ENCODE measurements at regions not wholly inside any gene's neighbourhood (a gene's known extent, or its start where the extent isn't known, plus 50 kb on each side); places are given as distances from the start of the nearest gene placed in this dataset.

DNA sequence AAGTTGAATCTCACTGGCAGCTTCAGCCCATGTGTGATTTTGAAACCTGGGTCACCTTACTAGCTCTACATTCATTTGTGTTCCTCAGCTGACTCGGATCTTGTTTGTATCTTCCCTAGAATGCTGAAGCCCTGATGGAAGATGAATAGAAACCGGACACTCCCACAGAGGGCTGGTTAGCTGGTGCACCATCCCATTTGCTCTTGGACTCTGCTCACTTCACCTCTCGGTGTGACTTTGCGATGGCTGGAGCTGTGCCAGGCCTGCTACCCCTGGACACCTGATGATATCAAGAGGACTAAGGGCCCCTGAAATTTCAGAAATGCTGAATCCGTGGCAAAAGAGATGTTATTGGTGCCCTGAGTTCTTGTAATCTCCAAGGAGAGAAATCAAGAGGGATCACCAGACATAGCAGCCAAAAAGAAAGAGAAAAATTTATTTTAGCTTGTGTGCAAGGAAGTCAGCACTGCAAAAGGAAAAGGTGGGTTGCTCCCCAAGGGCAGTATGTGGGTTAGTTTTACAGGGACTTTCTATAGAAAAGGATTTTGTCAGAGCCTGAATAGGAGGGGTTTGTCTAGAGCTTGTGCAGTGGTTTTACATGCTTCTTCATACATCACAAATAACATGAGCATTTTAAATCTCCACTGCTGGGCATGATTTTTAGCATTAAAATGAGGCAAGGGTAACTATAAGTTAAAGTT lies 426.3 kb upstream of the NOX3 start:
- TF ChIP-seq JUNB (IDR thresholded peaks at IDR 0.05; ENCODE audit: unreplicated experiment) = no peak
- TF ChIP-seq, protein P1, sequence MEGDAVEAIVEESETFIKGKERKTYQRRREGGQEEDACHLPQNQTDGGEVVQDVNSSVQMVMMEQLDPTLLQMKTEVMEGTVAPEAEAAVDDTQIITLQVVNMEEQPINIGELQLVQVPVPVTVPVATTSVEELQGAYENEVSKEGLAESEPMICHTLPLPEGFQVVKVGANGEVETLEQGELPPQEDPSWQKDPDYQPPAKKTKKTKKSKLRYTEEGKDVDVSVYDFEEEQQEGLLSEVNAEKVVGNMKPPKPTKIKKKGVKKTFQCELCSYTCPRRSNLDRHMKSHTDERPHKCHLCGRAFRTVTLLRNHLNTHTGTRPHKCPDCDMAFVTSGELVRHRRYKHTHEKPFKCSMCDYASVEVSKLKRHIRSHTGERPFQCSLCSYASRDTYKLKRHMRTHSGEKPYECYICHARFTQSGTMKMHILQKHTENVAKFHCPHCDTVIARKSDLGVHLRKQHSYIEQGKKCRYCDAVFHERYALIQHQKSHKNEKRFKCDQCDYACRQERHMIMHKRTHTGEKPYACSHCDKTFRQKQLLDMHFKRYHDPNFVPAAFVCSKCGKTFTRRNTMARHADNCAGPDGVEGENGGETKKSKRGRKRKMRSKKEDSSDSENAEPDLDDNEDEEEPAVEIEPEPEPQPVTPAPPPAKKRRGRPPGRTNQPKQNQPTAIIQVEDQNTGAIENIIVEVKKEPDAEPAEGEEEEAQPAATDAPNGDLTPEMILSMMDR (conservative IDR thresholded peaks at IDR 0.05; ENCODE audit: low read depth in 2 of 2) = no peak

Measured in GM23338 (cell line).